Tibial nerve (tissue), 4 donors: ENCODE measurements at regions not wholly inside any gene's neighbourhood (a gene's known extent, or its start where the extent isn't known, plus 50 kb on each side); places are given as distances from the start of the nearest gene placed in this dataset.

Experiments used
- EP300 ChIP-seq, 2 donors: sonication (generic); formaldehyde crosslinking; IDR thresholded peaks; one replicate each; pipeline ENCODE4 v1.6.1; 2017; ENCODE audit warnings: antibody characterized with exemption in 2 of 2, mild to moderate bottlenecking in 1 of 2
- POLR2A ChIP-seq, 2 donors: fragments of 450-650 bp; IDR thresholded peaks; one replicate each; pipeline ENCODE4 v1.6.1; 2017; ENCODE audit warnings: antibody characterized with exemption in 2 of 2, mild to moderate bottlenecking in 2 of 2, moderate library complexity in 2 of 2
- TF ChIP-seq, protein P1 (sequence below), 5 experiments: fragments of 200-600 bp in 3 of 5; fragments of 450-650 bp in 2 of 5; sonication (generic) in 3 of 5; IDR thresholded peaks; one replicate each; pipeline ENCODE4 v1.5.1; 2016 to 2019; ENCODE audit warnings: antibody characterized with exemption in 5 of 5, mild to moderate bottlenecking in 3 of 5, moderate library complexity in 2 of 5

DNA sequence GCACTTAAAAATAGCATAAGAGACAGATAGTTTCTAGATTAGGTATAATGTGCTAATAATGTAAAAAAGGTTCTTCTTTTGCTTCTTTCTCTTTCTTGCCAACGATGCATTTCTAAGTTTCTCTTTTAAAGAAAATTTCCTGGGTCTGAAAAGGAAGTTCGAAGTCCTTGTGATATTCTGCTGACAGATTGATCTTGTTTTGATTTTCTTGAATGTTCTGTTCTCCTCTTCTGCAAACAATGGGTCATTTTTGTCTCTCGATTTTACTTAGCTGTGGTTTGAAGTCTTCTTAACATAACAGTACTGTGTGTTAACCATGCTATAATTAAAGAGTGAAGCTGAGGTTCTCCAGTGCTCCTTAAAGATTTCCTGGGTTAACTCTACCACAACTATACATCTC, 61.1 kb upstream of the ACYP2 start:
- TF ChIP-seq, protein P1, sequence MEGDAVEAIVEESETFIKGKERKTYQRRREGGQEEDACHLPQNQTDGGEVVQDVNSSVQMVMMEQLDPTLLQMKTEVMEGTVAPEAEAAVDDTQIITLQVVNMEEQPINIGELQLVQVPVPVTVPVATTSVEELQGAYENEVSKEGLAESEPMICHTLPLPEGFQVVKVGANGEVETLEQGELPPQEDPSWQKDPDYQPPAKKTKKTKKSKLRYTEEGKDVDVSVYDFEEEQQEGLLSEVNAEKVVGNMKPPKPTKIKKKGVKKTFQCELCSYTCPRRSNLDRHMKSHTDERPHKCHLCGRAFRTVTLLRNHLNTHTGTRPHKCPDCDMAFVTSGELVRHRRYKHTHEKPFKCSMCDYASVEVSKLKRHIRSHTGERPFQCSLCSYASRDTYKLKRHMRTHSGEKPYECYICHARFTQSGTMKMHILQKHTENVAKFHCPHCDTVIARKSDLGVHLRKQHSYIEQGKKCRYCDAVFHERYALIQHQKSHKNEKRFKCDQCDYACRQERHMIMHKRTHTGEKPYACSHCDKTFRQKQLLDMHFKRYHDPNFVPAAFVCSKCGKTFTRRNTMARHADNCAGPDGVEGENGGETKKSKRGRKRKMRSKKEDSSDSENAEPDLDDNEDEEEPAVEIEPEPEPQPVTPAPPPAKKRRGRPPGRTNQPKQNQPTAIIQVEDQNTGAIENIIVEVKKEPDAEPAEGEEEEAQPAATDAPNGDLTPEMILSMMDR (IDR thresholded peaks at IDR 0.05), result no peak
- TF ChIP-seq EP300 (IDR thresholded peaks at IDR 0.05), result no peak
- no peak for TF ChIP-seq POLR2A (IDR thresholded peaks at IDR 0.05)
